Breast epithelium (tissue), 4 donors: ENCODE measurements at regions not wholly inside any gene's neighbourhood (a gene's known extent, or its start where the extent isn't known, plus 50 kb on each side); places are given as distances from the start of the nearest gene placed in this dataset.

Source experiments
- DNase-seq, 2 donors: peaks; one replicate each; pipeline ENCODE4 v3.0.0-alpha.2; 2019; ENCODE audit warnings: low spot score in 2 of 2
- H3K27ac ChIP-seq, 2 donors: fragments of 200-600 bp; sonication (generic) in 1 of 2; one replicate each; pipeline ENCODE4 v1.5.1; 2016 to 2019; ENCODE audit warnings: mild to moderate bottlenecking in 1 of 2
- H3K27me3 ChIP-seq, 2 donors: fragments of 200-600 bp; sonication (generic) in 1 of 2; one replicate each; pipeline versions ENCODE4 v1.5.1 to v1.6.0; 2017 to 2019; ENCODE audit warnings: control low read depth in 1 of 2, mild to moderate bottlenecking in 1 of 2
- H3K36me3 ChIP-seq: fragments of 200-600 bp; one replicate; pipeline ENCODE4 v1.5.1; 2019
- H3K4me1 ChIP-seq, 2 donors: fragments of 200-600 bp; sonication (generic); one replicate each; pipeline ENCODE4 v1.5.1; 2016 to 2019; ENCODE audit warnings: control low read depth in 1 of 2
- H3K4me3 ChIP-seq, 3 donors: fragments of 200-600 bp; sonication (generic); 1 replicate in 2 of 3; 2 replicates in 1 of 3; pipeline ENCODE4 v1.5.1; 2016 to 2019; ENCODE audit warnings: mild to moderate bottlenecking in 3 of 3, moderate library complexity in 2 of 3
- H3K9me3 ChIP-seq, 2 donors: fragments of 200-600 bp; sonication (generic) in 1 of 2; one replicate each; pipeline ENCODE4 v1.5.1; 2016 to 2019; ENCODE audit warnings: control low read depth in 1 of 2
- POLR2A ChIP-seq: fragments of 450-650 bp; IDR thresholded peaks from one replicate; pipeline ENCODE4 v1.6.1; 2016; ENCODE audit warnings: antibody characterized with exemption, mild to moderate bottlenecking, moderate library complexity
- POLR2AphosphoS5 ChIP-seq, 3 donors: sonication (generic); formaldehyde crosslinking; IDR thresholded peaks; one replicate each; pipeline ENCODE4 v1.6.1; 2017; ENCODE audit warnings: antibody characterized with exemption in 3 of 3
- intact Hi-C: fragments of 100-400 bp; cut with DNase I; formaldehyde crosslinking; loops from one replicate; pipeline ENCODE4 v1.15.1; 2023; ENCODE audit warnings: low total_unique reads
- TF ChIP-seq, protein P1 (sequence below), 3 donors: fragments of 450-650 bp; IDR thresholded peaks; one replicate each; pipeline ENCODE4 v1.5.1; 2016 to 2017; ENCODE audit warnings: antibody characterized with exemption in 3 of 3, mild to moderate bottlenecking in 3 of 3, moderate library complexity in 3 of 3

DNA sequence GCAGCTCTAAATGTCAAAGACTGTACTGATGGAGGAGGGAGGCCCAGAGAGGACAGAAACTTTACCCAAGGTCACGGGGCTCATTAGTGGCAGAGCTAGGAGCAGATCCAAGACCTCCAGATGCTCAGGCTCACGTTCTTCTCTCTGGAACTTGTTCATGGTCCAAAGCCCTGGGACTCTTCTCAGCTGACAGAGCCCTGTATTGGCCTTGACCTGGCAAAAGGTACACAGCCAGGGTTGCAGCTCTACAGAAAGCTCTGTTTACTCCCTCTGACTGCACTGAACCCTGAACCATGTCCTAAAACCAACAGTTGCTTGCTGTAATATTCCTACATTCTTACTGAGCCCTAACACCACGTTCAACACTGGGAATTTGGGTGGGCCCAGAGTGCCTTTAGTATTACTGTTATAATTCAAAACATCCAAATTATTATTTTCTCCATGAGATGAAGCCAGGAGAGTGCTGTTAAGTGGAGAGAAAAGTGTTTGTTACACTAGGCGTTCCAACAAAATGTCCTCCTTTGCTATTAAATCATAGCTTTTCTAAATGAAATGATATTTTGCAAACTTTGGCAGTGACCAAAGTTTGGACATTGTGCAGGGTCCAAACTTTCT lies 602.4 kb upstream of the CLINT1 start:
- Histone ChIP-seq H3K27ac (peak overlapping the region in 1 of 2 donors; percentile 52), H3K27me3 (no peaks in the 10 kb centered on the region), H3K36me3 (no peaks in the 10 kb centered on the region), H3K4me1 (no peaks in the 10 kb centered on the region), H3K9me3 (no peaks in the 10 kb centered on the region), H3K4me3 (no peak overlapping the region)
- TF ChIP-seq, protein P1, sequence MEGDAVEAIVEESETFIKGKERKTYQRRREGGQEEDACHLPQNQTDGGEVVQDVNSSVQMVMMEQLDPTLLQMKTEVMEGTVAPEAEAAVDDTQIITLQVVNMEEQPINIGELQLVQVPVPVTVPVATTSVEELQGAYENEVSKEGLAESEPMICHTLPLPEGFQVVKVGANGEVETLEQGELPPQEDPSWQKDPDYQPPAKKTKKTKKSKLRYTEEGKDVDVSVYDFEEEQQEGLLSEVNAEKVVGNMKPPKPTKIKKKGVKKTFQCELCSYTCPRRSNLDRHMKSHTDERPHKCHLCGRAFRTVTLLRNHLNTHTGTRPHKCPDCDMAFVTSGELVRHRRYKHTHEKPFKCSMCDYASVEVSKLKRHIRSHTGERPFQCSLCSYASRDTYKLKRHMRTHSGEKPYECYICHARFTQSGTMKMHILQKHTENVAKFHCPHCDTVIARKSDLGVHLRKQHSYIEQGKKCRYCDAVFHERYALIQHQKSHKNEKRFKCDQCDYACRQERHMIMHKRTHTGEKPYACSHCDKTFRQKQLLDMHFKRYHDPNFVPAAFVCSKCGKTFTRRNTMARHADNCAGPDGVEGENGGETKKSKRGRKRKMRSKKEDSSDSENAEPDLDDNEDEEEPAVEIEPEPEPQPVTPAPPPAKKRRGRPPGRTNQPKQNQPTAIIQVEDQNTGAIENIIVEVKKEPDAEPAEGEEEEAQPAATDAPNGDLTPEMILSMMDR (IDR thresholded peaks at IDR 0.05), result no peak
- TF ChIP-seq POLR2AphosphoS5 (IDR thresholded peaks at IDR 0.05), result peak in 2 of 3 donors; percentile 19 to 66
- intact Hi-C loops, result no loop called here
- DNase-seq, result no peak

DNA sequence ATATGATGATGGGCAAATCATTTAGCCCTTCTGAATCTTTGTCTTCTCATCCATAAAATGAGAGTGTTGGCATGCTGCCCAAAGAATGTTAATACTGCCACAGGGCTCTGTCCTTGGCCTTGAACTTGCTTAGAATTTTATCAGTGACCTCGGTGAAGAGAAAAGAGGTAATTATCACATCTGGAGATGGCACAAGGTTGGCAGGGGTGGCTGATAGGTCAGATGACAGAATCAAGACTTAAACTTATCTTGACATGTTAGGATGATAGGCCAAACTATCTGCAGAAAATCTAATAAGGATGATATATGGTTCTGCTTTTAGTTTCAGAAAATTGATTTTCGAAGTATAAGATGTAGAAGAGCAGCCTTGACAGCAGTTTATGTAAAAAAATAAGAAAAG lies 599.1 kb upstream of the CLINT1 start:
- TF ChIP-seq, protein P1 (IDR thresholded peaks at IDR 0.05), result no peak
- TF ChIP-seq POLR2A, result no peak
- TF ChIP-seq POLR2AphosphoS5 (IDR thresholded peaks at IDR 0.05), result no peak
- Histone ChIP-seq H3K27me3 (no peaks in the 10 kb centered on the region), H3K4me1 (no peaks in the 10 kb centered on the region), H3K4me3 (no peak overlapping the region), H3K27ac (no peak overlapping the region), H3K9me3 (no peaks in the 10 kb centered on the region), H3K36me3 (no peaks in the 10 kb centered on the region)
- no peak for DNase-seq
- intact Hi-C loops, result no loop called here

DNA sequence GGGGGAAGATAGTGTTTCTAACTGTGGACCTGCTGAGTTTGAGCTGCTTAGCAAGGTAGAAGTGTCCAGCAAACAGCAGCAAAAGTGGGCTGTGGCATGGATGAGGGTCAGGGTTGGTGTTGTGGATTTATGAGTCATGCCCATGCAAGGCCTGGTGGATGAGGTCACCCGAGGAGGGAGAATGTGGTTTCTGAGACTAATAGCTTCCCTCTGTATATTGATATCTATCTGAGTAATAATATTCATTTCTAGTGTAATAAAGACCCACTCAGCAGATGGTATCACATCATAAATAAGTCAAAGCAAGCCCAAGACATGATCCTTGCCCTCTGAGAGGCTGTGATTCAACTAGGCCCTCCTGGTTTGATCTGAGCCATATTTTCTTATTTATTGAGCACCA lies 597.8 kb upstream of the CLINT1 start:
- intact Hi-C loops, result no loop called here
- DNase-seq, result no peak
- TF ChIP-seq POLR2AphosphoS5 (IDR thresholded peaks at IDR 0.05) (no peak), POLR2A (no peak)
- TF ChIP-seq, protein P1 (IDR thresholded peaks at IDR 0.05), result no peak

DNA sequence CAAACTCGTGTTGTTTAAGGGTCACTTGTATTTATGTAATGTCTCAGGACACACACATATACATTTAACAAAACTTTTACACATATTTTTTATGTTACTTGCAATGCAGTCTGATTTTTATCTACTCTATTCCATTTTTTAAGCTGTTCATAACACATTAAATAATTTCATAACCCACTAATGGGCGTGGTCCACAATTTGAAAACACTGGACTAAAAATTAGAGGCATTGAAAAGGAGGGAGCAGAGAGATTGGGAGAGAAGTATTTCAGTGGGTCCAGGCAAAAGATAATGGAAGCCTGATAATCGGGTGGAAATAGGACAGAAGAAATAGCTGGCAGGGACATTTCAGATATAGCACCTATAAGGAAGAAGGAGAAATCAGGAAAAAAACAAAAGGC lies 597.3 kb upstream of the CLINT1 start:
- intact Hi-C loops, result no loop called here
- no peak overlapping the region for H3K4me3 ChIP-seq
- H3K4me1 ChIP-seq, result no peaks in the 10 kb centered on the region
- no peak for DNase-seq
- no peak for TF ChIP-seq POLR2AphosphoS5 (IDR thresholded peaks at IDR 0.05)
- no peak overlapping the region for H3K27ac ChIP-seq
- no peaks in the 10 kb centered on the region for H3K36me3 ChIP-seq
- H3K9me3 ChIP-seq, result no peaks in the 10 kb centered on the region
- H3K27me3 ChIP-seq, result no peaks in the 10 kb centered on the region

More for the DNA sequence above, 597.8 kb upstream of the CLINT1 start:
- H3K27ac ChIP-seq, result peak overlapping the region in 1 of 2 donors; percentile 15
- H3K4me1 ChIP-seq, result no peaks in the 10 kb centered on the region
- no peak overlapping the region for H3K4me3 ChIP-seq
- no peaks in the 10 kb centered on the region for H3K9me3 ChIP-seq
- H3K27me3 ChIP-seq, result no peaks in the 10 kb centered on the region
- no peaks in the 10 kb centered on the region for H3K36me3 ChIP-seq

DNA sequence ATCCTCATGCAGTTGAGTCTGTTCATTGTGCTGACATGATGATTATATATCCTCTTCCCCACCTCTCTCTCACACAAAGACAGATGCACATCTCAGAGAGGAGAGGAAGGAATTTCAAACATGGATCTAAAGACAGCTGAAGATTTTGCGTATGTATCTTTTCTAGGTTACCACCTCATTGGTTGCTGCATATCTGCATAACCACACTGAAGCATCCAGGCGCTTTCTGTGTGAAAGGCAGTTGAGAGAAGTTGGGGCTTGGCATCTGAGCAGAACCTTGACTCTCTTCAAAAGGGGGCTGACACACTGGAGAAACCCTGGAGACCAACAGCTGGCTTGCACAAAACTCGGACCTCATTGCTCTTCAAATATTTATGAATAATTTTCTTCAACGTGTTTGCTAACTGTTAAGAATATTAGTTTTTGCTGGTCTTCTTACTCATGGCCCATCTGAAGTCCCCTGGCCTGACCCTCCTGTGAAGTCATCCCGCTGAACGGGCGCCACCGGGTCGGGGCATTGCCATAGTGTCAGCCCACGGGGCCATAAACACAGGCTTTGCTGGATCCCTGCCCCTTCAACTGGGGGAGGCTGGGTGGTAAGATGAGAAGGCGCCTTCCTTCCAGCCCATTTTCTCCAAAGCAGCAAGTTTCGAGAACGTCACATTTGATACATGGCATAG lies 593.2 kb upstream of the CLINT1 start:
- TF ChIP-seq POLR2A (no peak), POLR2AphosphoS5 (IDR thresholded peaks at IDR 0.05) (no peak)
- TF ChIP-seq, protein P1 (IDR thresholded peaks at IDR 0.05), result no peak
- no peaks in the 10 kb centered on the region for H3K4me1 ChIP-seq
- H3K27ac ChIP-seq, result no peak overlapping the region
- H3K4me3 ChIP-seq, result no peak overlapping the region
- H3K27me3 ChIP-seq, result no peaks in the 10 kb centered on the region
- no peaks in the 10 kb centered on the region for H3K9me3 ChIP-seq
- DNase-seq, result no peak
- no peaks in the 10 kb centered on the region for H3K36me3 ChIP-seq
- intact Hi-C loops, result no loop called here
